ENCODE measurements at regions not wholly inside any gene's neighbourhood (a gene's known extent, or its start where the extent isn't known, plus 50 kb on each side); places are given as distances from the start of the nearest gene placed in this dataset.

DNA sequence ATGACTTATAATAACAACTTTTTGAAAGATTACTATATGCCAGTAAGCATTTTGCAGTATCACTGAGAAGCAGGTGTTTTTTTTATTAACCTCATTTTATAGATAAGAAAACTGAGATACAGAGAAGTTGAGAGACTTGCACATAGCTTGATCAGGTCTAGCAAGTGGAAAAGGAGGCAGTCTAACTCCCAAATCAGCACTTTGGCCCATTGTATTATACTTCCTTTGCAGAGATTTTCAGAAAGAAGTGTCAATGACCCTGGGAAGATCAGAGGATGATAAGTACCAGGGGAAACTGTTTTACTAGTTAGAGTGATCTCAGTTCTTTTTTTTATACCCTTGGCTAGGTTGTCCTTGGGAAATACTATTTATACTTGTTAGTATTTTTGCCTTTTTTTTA lies 358.7 kb downstream of the SQOR start:
- no peaks in the 10 kb centered on the region for H3K27me3 ChIP-seq (replicated peaks in 1 of 4; ENCODE audit: control extremely low read depth in 1 of 4, control insufficient read depth in 3 of 4, insufficient read depth in 4 of 4, low read length in 3 of 4)
- H3K9me3 ChIP-seq (ENCODE audit: control extremely low read depth in 1 of 3, control insufficient read depth in 2 of 3, insufficient read depth in 1 of 3, low read length in 2 of 3): no peaks in the 10 kb centered on the region
- H3K27ac Mint-ChIP-seq: no peak overlapping the region
- no peaks in the 10 kb centered on the region for H3K27me3 Mint-ChIP-seq
- H3K79me2 ChIP-seq (ENCODE audit: control insufficient read depth, insufficient read depth, low read length): no peaks in the 10 kb centered on the region
- H3K27ac ChIP-seq (ENCODE audit: low read length in 2 of 2): no peak overlapping the region
- no peak overlapping the region for H2AFZ ChIP-seq (ENCODE audit: insufficient read depth, low read depth, low read length, poor library complexity, severe bottlenecking)
- ChIA-PET POLR2A (no interaction called here), CTCF (no interaction called here)
- no peaks in the 10 kb centered on the region for H3K4me1 ChIP-seq (ENCODE audit: control insufficient read depth in 2 of 2, insufficient read depth in 2 of 2, low read length in 2 of 2)
- no peak for DNase-seq
- H3K4me2 ChIP-seq (replicated peaks; ENCODE audit: low read depth, low read length, poor library complexity, severe bottlenecking): no peak overlapping the region
- ATAC-seq (ENCODE audit: low read depth): no peak
- no peaks in the 10 kb centered on the region for H3K36me3 ChIP-seq (replicated peaks in 1 of 2; ENCODE audit: control extremely low read depth in 1 of 2, control insufficient read depth in 1 of 2, extremely low read depth in 1 of 2, insufficient read depth in 2 of 2, low read length in 1 of 2)
- H3K4me3 Mint-ChIP-seq: no peak overlapping the region
- peaks cover 3% of the 10 kb centered on the region for H3K9me3 Mint-ChIP-seq (ENCODE audit: insufficient read depth)
- H4K20me1 ChIP-seq (ENCODE audit: control insufficient read depth, insufficient read depth, low read length, poor library complexity, severe bottlenecking): no peaks in the 10 kb centered on the region
- no peak overlapping the region for H3K9ac ChIP-seq (ENCODE audit: low read length)
- H3K4me1 Mint-ChIP-seq: no peaks in the 10 kb centered on the region
- TF ChIP-seq EZH2 (IDR thresholded peaks at IDR 0.05; ENCODE audit: borderline replicate concordance, insufficient read depth, low read depth, low read length, poor library complexity, severe bottlenecking): no peak
- TF ChIP-seq, protein P1, sequence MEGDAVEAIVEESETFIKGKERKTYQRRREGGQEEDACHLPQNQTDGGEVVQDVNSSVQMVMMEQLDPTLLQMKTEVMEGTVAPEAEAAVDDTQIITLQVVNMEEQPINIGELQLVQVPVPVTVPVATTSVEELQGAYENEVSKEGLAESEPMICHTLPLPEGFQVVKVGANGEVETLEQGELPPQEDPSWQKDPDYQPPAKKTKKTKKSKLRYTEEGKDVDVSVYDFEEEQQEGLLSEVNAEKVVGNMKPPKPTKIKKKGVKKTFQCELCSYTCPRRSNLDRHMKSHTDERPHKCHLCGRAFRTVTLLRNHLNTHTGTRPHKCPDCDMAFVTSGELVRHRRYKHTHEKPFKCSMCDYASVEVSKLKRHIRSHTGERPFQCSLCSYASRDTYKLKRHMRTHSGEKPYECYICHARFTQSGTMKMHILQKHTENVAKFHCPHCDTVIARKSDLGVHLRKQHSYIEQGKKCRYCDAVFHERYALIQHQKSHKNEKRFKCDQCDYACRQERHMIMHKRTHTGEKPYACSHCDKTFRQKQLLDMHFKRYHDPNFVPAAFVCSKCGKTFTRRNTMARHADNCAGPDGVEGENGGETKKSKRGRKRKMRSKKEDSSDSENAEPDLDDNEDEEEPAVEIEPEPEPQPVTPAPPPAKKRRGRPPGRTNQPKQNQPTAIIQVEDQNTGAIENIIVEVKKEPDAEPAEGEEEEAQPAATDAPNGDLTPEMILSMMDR (IDR thresholded peaks at IDR 0.05): no peak
- H3K4me3 ChIP-seq (ENCODE audit: control extremely low read depth in 1 of 5, extremely low read depth in 1 of 5, insufficient read depth in 1 of 5, low read depth in 2 of 5, low read length in 4 of 5): no peak overlapping the region
- intact Hi-C loops (cut with micrococcal nuclease): no loop called here

DNA sequence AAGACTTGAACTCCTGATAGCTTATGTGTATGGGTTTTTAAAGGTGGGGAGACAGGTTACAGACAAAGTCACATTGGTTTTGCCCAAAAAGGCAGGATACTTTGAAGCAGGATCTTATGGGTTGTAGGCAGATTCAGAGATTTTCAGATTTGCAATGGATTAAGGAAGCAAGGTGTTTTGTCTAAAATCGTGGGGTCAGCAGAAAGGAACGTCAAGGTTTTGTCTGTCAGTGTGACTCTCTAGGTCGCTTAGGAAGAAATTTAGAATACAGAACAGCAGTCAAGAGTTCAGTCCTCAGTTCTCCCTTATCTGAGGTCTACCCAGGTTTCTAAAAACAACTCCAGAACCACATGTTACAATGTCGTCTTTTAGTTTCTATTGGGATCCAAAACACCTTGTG lies 361.0 kb downstream of the SQOR start:
- CTCF ChIA-PET: no interaction called here
- H3K27ac Mint-ChIP-seq: no peak overlapping the region
- Histone ChIP-seq H2AFZ (ENCODE audit: insufficient read depth, low read depth, low read length, poor library complexity, severe bottlenecking) (no peak overlapping the region), H3K27ac (ENCODE audit: low read length in 2 of 2) (no peak overlapping the region), H3K79me2 (ENCODE audit: control insufficient read depth, insufficient read depth, low read length) (no peaks in the 10 kb centered on the region), H4K20me1 (ENCODE audit: control insufficient read depth, insufficient read depth, low read length, poor library complexity, severe bottlenecking) (no peaks in the 10 kb centered on the region), H3K9me3 (ENCODE audit: control extremely low read depth in 1 of 3, control insufficient read depth in 2 of 3, insufficient read depth in 1 of 3, low read length in 2 of 3) (no peaks in the 10 kb centered on the region), H3K4me2 (replicated peaks; ENCODE audit: low read depth, low read length, poor library complexity, severe bottlenecking) (no peak overlapping the region), H3K4me3 (ENCODE audit: control extremely low read depth in 1 of 5, extremely low read depth in 1 of 5, insufficient read depth in 1 of 5, low read depth in 2 of 5, low read length in 4 of 5) (no peak overlapping the region), H3K36me3 (replicated peaks in 1 of 2; ENCODE audit: control extremely low read depth in 1 of 2, control insufficient read depth in 1 of 2, extremely low read depth in 1 of 2, insufficient read depth in 2 of 2, low read length in 1 of 2) (no peaks in the 10 kb centered on the region), H3K27me3 (replicated peaks in 1 of 4; ENCODE audit: control extremely low read depth in 1 of 4, control insufficient read depth in 3 of 4, insufficient read depth in 4 of 4, low read length in 3 of 4) (no peaks in the 10 kb centered on the region), H3K9ac (ENCODE audit: low read length) (no peak overlapping the region), H3K4me1 (ENCODE audit: control insufficient read depth in 2 of 2, insufficient read depth in 2 of 2, low read length in 2 of 2) (no peaks in the 10 kb centered on the region)
- 100% methylated on average over 2 of the region's 4 CpGs for WGBS (ENCODE audit: insufficient coverage)
- peaks cover 5% of the 10 kb centered on the region for H3K9me3 Mint-ChIP-seq (ENCODE audit: insufficient read depth)
- no peaks in the 10 kb centered on the region for H3K4me1 Mint-ChIP-seq
- no peak for DNase-seq
- no peaks in the 10 kb centered on the region for H3K27me3 Mint-ChIP-seq
- TF ChIP-seq, protein P1 (IDR thresholded peaks at IDR 0.05): no peak
- no peak for TF ChIP-seq EZH2 (IDR thresholded peaks at IDR 0.05; ENCODE audit: borderline replicate concordance, insufficient read depth, low read depth, low read length, poor library complexity, severe bottlenecking)
- POLR2A ChIA-PET: no interaction called here
- intact Hi-C loops (cut with micrococcal nuclease): no loop called here
- no peak for ATAC-seq (ENCODE audit: low read depth)
- H3K4me3 Mint-ChIP-seq: no peak overlapping the region

All from B cell (primary cell).